ENCODE measurements at regions not wholly inside any gene's neighbourhood (a gene's known extent, or its start where the extent isn't known, plus 50 kb on each side); places are given as distances from the start of the nearest gene placed in this dataset.

GRCh38 chr4:27775156-27775555, 914.5 kb downstream of the STIM2 start:
- H3K4me3 ChIP-seq (ENCODE audit: low read depth, poor library complexity, severe bottlenecking): no peak overlapping the region
- 23 to 36% methylated on average over 3 of the region's 3 CpGs for WGBS, 2 donors
- intact Hi-C loops (cut with DNase I; ENCODE audit: low total_unique reads): no loop called here

DNA sequence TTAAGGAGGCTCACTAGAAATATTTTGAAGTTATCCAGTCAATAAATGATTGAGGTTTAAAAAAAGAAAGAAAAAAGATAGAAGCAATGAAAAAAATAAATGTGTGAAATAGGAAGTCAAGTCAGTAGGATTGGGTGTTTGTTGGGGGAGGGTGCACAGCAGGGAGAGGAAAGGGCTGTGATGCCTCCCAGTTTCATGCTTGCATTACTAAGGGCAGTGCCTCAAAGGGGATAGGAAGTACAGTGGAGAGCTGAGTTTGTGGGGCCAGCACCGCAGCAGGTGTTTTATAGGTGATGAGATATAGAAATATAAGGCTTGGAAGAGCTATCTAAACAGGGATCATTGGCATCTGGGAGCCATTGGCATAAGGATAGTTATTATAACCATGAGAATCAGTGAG, 919.2 kb downstream of the STIM2 start:
- H3K4me3 ChIP-seq (ENCODE audit: low read depth, poor library complexity, severe bottlenecking): no peak overlapping the region
- intact Hi-C loops (cut with DNase I; ENCODE audit: low total_unique reads): no loop called here
- no peak for TF ChIP-seq POLR2A (IDR thresholded peaks at IDR 0.05)
- no peak for TF ChIP-seq CTCF (IDR thresholded peaks at IDR 0.05)
- 89 to 90% methylated on average over 1 of the region's 1 CpG for WGBS, 2 donors
- DNase-seq (ENCODE audit: low spot score in 2 of 2): no peak

More at GRCh38 chr4:27775156-27775555, 914.5 kb downstream of the STIM2 start:
- DNase-seq (ENCODE audit: low spot score in 2 of 2): no peak
- TF ChIP-seq POLR2A (IDR thresholded peaks at IDR 0.05) (no peak), CTCF (IDR thresholded peaks at IDR 0.05) (no peak)

GRCh38 chr4:27787195-27787594, 926.6 kb downstream of the STIM2 start:
- WGBS, 2 donors: 56 to 62% methylated on average over 2 of the region's 2 CpGs
- intact Hi-C loops (cut with DNase I; ENCODE audit: low total_unique reads): no loop called here
- TF ChIP-seq POLR2A (IDR thresholded peaks at IDR 0.05) (no peak), CTCF (IDR thresholded peaks at IDR 0.05) (no peak)
- no peak for DNase-seq (ENCODE audit: low spot score in 2 of 2)
- H3K4me3 ChIP-seq (ENCODE audit: low read depth, poor library complexity, severe bottlenecking): no peak overlapping the region

GRCh38 chr4:27789773-27790172, 929.1 kb downstream of the STIM2 start:
- no peak overlapping the region for H3K4me3 ChIP-seq (ENCODE audit: low read depth, poor library complexity, severe bottlenecking)
- intact Hi-C loops (cut with DNase I; ENCODE audit: low total_unique reads): no loop called here
- TF ChIP-seq CTCF (IDR thresholded peaks at IDR 0.05) (no peak), POLR2A (IDR thresholded peaks at IDR 0.05) (no peak)
- no peak for DNase-seq (ENCODE audit: low spot score in 2 of 2)
- WGBS, 2 donors: 77 to 78% methylated on average over 6 of the region's 6 CpGs

DNA sequence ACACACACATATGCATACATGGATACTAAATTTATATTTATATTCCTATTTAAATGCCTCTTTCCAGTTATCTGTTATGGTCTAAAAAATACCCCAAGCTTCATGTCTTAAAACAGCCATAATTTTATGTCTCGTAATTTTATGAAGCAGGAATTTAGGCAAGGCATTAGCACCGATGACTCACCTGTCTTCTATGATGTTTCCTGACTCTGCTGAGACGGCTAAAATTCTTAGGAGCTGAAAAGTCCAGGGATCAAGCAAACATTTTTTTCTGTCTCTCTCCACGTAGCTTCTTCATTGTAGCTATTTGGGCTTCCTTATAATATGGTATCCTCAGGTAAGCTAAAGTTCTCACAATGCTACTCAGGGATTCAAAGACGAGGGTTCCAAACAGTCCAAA, 930.3 kb downstream of the STIM2 start:
- DNase-seq (ENCODE audit: low spot score in 2 of 2): no peak
- TF ChIP-seq POLR2A (IDR thresholded peaks at IDR 0.05): no peak
- TF ChIP-seq CTCF (IDR thresholded peaks at IDR 0.05): no peak
- intact Hi-C loops (cut with DNase I; ENCODE audit: low total_unique reads): no loop called here
- H3K4me3 ChIP-seq (ENCODE audit: low read depth, poor library complexity, severe bottlenecking): no peak overlapping the region
- WGBS, 2 donors: 69 to 70% methylated on average over 5 of the region's 5 CpGs

DNA sequence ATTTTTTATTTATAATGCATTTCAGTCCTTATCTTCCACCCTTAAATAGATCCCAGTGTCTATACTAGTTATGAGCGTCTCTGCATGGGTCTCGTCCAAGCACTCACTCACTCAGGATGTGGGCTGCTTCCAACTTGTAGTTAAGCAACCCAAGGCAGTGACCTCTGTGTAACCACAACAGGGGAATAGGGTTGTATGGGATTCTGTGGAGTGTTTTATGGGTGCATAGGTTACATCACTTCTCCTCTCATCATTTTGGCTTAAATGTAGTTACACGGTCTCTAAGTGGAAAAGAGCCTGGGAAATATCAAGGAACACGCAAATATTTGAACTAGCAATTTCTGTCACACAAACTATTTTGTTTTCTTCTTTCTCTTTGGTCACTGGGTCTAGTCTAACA, 931.0 kb downstream of the STIM2 start:
- TF ChIP-seq POLR2A (IDR thresholded peaks at IDR 0.05) (no peak), CTCF (IDR thresholded peaks at IDR 0.05) (no peak)

More for the DNA sequence above, 931.0 kb downstream of the STIM2 start:
- no peak overlapping the region for H3K4me3 ChIP-seq (ENCODE audit: low read depth, poor library complexity, severe bottlenecking)
- intact Hi-C loops (cut with DNase I; ENCODE audit: low total_unique reads): no loop called here
- DNase-seq (ENCODE audit: low spot score in 2 of 2): no peak
- WGBS, 2 donors: 82 to 84% methylated on average over 4 of the region's 4 CpGs

Measured in lower leg skin (tissue), 4 donors.